ENCODE measurements at regions not wholly inside any gene's neighbourhood (a gene's known extent, or its start where the extent isn't known, plus 50 kb on each side); places are given as distances from the start of the nearest gene placed in this dataset.
"Not testable (repeated sequence)": the region's sequence is repeated elsewhere in the genome, so short reads cannot be mapped to it uniquely, and the experiment has no call there.

DNA sequence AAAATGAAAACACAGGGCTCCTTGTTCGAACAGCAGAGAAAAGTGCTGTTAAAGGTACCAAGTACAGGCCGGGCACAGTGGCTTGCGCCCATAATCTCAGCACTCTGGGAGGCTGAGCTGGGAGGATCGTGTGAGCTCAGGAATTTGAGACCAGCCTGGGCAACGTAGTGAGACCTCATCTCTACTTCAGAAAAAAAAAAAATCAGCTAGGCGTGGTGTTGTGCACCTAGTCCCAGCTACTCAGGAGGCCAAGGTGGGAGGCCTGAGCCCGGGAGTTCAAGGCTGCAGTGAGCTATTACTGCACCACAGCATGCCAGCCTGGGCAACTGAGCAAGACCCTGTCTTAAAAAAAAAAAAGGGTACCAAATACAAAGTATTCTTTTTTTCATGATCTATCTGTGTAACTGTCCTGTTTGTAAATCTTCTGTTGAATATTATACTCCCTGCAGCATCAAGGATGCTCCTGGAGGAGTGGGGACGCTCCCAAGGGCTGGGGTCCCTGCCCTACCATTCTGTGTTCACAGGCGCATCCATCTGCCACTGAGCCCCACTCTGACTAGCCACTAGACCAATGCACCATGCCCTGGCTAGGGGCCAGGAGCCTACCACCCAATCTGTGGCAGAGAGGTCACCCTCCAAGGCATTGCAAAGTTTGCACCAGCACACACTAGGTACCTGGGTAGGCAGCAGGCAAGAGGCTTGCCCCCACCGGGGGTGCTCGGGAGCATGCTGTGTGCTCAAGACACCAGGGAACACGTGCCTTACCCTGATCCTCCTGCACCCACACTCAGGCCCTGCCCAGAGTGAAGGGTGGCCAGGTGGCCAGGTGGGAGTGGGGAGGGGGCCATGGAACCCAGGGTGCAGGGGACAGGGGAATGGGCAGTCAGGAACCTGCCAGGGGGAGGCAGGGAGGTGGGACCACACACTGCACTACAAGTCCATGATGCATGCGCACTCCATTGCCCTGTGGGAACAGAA, 67.3 kb upstream of the KMT2C start:
- no peak for DNase-seq

- DNase-seq = no peak
Observed at GRCh38 chr7:152501506-152501905, 65.7 kb upstream of the KMT2C start.

- DNase-seq = not testable (repeated sequence)
Observed at GRCh38 chr7:152499969-152500368, 64.2 kb upstream of the KMT2C start.

GRCh38 chr7:152495867-152496266, 60.1 kb upstream of the KMT2C start:
- DNase-seq = no peak

GRCh38 chr7:152492952-152493351, 57.1 kb upstream of the KMT2C start:
- no peak for DNase-seq

DNA sequence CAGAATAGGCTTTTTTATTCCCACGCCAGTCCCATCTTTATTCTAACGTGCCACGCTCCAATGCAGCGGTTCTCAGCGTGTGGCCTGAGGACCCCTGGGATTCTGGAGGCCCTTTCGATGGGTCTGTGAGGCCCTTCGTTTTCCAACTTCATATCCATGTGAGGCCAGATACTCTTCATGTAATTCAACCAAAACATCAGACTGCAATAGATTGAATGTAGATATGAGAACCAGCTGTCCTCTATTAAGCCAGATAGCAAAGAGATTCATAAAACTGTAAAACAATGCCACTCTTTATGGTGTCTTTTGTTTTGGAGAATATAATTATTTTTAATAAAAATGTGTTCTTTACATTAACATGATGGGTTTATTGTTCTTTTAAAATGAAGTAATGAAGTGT, 53.2 kb upstream of the KMT2C start:
- no peak for DNase-seq

- DNase-seq = no peak
Observed at GRCh38 chr7:152486968-152487367, 51.2 kb upstream of the KMT2C start.

- DNase-seq = no peak
Observed at GRCh38 chr7:152485826-152486225, 50.0 kb upstream of the KMT2C start.

Data from tongue (tissue), 1 donor.